ENCODE measurements at regions not wholly inside any gene's neighbourhood (a gene's known extent, or its start where the extent isn't known, plus 50 kb on each side); places are given as distances from the start of the nearest gene placed in this dataset.

DNA sequence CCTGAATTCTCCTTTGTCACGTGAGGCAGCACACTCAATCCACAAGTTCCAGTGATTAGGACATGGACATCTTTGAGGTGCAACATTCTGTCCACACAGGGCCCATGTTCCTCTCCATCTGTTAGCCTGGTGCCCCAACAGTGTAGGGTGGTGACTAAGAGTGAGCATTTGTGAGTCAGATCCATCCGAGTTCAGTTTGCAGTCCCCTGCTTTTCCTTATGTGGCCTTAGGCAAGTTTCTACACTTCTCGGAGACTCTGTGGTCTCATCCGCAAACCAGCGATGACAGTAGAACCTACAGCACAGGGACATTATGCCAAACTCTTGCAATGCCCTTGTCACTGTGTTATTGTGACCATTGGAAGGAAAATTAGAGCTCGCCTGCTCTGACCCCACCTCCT lies 178.7 kb upstream of the CDH4 start:
- intact Hi-C loops (cut with DNase I; ENCODE audit: low total_unique reads) = no loop called here
- TF ChIP-seq POLR2A (IDR thresholded peaks at IDR 0.05) (no peak), CTCF (IDR thresholded peaks at IDR 0.05) (no peak)

GRCh38 chr20:61082720-61083119 lies 169.3 kb upstream of the CDH4 start:
- no peak overlapping the region for H3K4me3 ChIP-seq (ENCODE audit: low read depth, poor library complexity, severe bottlenecking)
- no peak for DNase-seq (ENCODE audit: low spot score in 2 of 2)
- intact Hi-C loops (cut with DNase I; ENCODE audit: low total_unique reads) = no loop called here
- TF ChIP-seq CTCF (IDR thresholded peaks at IDR 0.05) = no peak
- TF ChIP-seq POLR2A (IDR thresholded peaks at IDR 0.05) = no peak
- 81 to 87% methylated on average over 3 of the region's 3 CpGs for WGBS, 2 donors

More for the DNA sequence above, 178.7 kb upstream of the CDH4 start:
- no peak overlapping the region for H3K4me3 ChIP-seq (ENCODE audit: low read depth, poor library complexity, severe bottlenecking)
- 87 to 91% methylated on average over 6 of the region's 6 CpGs for WGBS, 2 donors
- DNase-seq (ENCODE audit: low spot score in 2 of 2) = no peak

DNA sequence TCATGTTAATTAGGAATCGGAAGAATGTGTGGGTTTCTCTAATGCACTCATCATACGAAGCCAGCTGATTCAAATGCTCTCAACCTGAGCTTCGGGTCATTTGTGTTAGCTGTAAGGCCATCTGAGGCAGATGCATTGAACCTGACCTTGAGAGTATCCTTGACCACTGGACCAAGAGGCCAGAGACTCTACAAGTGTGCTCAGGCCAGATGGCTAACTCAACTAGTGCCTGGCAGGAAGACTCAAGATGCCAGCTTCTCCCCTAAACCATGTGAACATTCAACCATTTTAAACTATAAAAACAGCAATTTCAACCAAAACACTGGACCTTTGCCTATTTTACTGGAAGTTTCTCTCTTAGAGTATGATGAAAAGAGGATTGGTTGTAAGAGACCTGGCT lies 168.6 kb upstream of the CDH4 start:
- WGBS, 2 donors = 82 to 90% methylated on average over 3 of the region's 3 CpGs
- intact Hi-C loops (cut with DNase I; ENCODE audit: low total_unique reads) = no loop called here
- H3K4me3 ChIP-seq (ENCODE audit: low read depth, poor library complexity, severe bottlenecking) = no peak overlapping the region
- no peak for TF ChIP-seq POLR2A (IDR thresholded peaks at IDR 0.05)
- no peak for TF ChIP-seq CTCF (IDR thresholded peaks at IDR 0.05)
- no peak for DNase-seq (ENCODE audit: low spot score in 2 of 2)

GRCh38 chr20:61086031-61086430 lies 166.0 kb upstream of the CDH4 start:
- WGBS, 2 donors = 88 to 94% methylated on average over 1 of the region's 1 CpG
- TF ChIP-seq CTCF (IDR thresholded peaks at IDR 0.05) (no peak), POLR2A (IDR thresholded peaks at IDR 0.05) (no peak)
- intact Hi-C loops (cut with DNase I; ENCODE audit: low total_unique reads) = no loop called here
- no peak for DNase-seq (ENCODE audit: low spot score in 2 of 2)
- H3K4me3 ChIP-seq (ENCODE audit: low read depth, poor library complexity, severe bottlenecking) = no peak overlapping the region

DNA sequence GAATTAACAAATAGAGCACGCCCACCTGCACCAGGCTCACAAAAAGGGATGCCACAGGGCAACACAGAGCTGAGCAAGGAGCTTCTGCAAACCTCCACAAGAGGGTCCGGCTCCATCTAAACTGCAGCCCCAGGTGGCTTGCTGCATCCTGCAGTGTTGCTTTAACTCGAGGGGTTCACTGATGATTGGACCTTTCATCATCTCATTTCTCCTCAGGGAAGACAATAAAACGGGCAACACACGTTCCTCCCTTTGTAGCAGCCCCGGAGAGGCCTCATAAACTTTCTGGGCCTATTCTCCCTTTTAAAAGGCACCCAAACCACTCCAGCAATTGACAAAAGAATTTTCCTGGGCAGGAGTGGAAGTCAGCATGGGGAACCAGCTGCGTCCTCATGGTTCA lies 161.5 kb upstream of the CDH4 start:
- 43 to 46% methylated on average over 7 of the region's 7 CpGs for WGBS, 2 donors
- no peak for DNase-seq (ENCODE audit: low spot score in 2 of 2)
- intact Hi-C loops (cut with DNase I; ENCODE audit: low total_unique reads) = no loop called here
- no peak overlapping the region for H3K4me3 ChIP-seq (ENCODE audit: low read depth, poor library complexity, severe bottlenecking)
- TF ChIP-seq POLR2A (IDR thresholded peaks at IDR 0.05) = no peak
- no peak for TF ChIP-seq CTCF (IDR thresholded peaks at IDR 0.05)

- 92% methylated on average over 9 of the region's 9 CpGs for WGBS, 2 donors
- no peak overlapping the region for H3K4me3 ChIP-seq (ENCODE audit: low read depth, poor library complexity, severe bottlenecking)
- intact Hi-C loops (cut with DNase I; ENCODE audit: low total_unique reads) = no loop called here
- TF ChIP-seq POLR2A (IDR thresholded peaks at IDR 0.05) (no peak), CTCF (IDR thresholded peaks at IDR 0.05) (no peak)
- DNase-seq (ENCODE audit: low spot score in 2 of 2) = no peak
These were observed 159.8 kb upstream of the CDH4 start for GRCh38 chr20:61092251-61092650.

All from lower leg skin (tissue), 4 donors.